GM21447 (cell line): ENCODE measurements at regions not wholly inside any gene's neighbourhood (a gene's known extent, or its start where the extent isn't known, plus 50 kb on each side); places are given as distances from the start of the nearest gene placed in this dataset.
"Not testable (repeated sequence)": the region's sequence is repeated elsewhere in the genome, so short reads cannot be mapped to it uniquely, and the experiment has no call there.

Experiments used
- ATAC-seq: cut with Tn5 transposase; IDR thresholded peaks from one replicate; pipeline ENCODE4 v1.9.1; 2021; ENCODE audit not compliant: unreplicated experiment

DNA sequence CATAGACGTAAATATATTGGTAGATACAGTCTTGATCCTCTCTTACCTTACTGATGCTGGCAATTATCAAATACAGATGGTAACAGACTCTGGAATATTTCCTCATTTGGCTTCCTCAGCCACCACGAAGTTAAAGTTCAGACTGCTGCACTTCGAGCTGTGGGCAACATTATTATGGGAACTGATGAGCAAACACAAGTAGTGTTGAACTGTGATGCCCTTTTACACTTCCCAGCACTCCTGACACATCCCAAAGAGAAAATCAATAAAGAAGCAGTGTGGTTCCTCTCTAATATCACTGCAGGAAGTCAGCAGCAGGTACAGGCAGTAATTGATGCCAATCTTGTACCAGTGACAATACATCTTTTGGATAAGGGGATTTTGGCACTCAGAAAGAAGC lies 162.7 kb upstream of the NT5E start:
- ATAC-seq, result no peak

DNA sequence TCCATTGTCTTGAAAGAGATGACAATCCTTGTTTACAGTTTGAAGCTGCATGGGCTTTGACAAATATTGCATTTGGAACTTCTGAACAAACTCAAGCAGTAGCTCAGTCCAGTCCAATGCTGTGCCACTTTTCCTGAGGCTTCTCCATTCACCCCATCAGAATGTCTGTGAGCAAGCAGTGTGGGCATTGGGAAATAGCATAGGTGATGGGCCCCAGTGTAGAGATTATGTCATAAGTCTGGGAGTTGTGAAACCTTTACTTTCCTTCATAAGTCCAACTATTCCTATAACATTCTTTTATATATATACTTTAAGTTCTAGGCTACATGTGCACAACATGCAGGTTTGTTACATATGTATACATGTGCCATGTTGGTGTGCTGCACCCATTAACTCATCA lies 163.4 kb upstream of the NT5E start:
- not testable (repeated sequence) for ATAC-seq

DNA sequence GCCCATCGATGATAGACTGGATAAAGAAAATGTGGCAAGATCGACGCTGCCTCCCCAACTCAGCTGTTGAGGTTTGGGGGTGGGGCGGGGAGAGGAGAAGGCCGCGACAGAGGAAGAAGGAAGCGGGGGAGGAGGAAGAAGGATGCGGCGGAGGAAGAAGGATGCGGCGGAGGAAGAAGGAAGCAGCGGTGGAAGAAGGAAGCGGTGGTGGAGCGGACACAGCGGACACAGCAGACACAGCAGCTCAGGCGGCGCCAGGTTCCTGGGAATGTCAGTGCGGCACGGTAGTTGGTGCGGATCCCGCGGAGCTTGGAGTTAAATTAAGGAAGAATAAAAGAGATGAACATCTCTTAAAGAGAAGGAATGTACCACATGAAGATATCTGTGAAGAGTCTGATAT lies 163.9 kb upstream of the NT5E start:
- no peak for ATAC-seq

DNA sequence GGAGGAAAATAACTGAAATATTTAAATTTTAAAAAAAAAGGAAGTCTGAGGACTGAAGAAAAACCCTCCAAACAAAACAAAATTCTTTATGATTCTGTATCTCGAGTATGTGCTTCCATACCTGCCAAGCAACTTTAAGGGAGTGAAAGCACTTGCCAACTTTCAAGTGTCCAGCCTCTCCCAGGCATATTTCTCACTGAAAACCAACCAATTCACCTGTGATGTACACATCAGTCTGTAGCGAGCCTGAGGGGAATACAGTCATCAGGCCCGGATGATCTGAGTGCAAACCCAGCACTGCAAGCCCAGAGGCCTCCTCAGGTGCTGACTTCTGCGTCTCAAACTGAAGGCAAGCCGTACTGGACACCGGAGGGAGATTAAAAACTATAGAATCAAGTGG lies 164.8 kb upstream of the NT5E start:
- no peak for ATAC-seq

DNA sequence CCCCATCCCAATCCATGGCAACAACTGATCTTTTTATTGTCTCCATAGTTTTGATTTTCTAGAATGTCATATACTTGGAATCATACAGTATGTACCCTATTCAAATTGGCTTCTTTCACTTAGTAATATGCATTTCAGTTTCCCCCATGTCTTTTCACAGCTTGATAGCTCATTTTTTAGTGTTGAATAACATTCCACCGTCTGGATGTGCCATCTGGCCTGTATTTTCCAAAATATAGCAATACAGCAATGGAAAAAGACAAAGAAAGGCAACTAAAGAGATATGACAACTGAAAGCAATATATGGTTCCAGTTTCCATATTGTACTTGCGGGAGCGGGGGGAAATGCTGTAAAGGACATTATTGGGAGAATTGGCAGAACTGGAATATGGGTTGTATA lies 166.4 kb upstream of the NT5E start:
- no peak for ATAC-seq

DNA sequence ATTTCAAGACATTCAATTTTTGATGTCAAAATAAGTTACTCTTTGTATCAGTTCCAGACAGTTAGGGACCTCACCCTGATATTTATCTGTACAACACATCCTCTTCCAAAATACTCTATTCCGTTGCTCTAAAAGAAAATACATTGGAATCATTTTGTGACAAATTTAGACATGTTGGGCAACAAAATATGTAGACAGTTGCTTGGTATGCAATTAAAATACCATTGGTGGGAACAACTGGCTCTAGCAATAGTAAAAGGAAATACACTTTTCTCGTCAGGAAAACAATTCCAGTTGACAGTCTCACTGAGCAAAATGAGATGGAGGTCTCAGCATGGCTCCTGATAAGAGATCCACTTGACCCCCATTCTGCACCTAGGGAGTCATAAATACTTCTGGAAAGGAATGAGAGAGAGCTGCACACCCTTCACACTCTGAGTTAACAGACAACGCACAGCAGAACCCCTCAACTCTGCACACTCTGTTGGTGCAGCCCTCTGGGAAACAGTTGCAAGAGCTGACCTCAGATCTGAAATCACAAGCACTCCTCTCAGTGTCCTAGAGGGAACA lies 171.3 kb upstream of the NT5E start:
- ATAC-seq, result no peak

DNA sequence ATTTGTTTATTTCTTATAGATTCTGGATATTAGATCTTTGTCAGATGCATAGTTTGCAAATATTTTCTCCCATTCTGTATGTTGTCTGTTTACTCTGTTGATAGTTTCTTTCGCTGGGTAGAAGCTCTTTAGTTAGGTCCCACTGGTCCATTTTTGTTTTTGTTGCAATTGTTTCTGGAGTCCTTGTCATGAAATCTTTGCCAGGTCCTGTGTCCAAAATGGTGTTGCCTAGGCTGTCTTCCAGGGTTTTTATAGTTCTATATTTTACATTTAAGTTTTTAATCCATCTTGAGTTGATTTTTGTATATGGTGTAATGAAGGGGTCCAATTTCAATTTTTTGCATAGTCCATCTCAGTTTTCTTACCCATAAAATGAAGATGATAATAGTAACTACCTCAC lies 173.9 kb upstream of the NT5E start:
- ATAC-seq, result not testable (repeated sequence)

DNA sequence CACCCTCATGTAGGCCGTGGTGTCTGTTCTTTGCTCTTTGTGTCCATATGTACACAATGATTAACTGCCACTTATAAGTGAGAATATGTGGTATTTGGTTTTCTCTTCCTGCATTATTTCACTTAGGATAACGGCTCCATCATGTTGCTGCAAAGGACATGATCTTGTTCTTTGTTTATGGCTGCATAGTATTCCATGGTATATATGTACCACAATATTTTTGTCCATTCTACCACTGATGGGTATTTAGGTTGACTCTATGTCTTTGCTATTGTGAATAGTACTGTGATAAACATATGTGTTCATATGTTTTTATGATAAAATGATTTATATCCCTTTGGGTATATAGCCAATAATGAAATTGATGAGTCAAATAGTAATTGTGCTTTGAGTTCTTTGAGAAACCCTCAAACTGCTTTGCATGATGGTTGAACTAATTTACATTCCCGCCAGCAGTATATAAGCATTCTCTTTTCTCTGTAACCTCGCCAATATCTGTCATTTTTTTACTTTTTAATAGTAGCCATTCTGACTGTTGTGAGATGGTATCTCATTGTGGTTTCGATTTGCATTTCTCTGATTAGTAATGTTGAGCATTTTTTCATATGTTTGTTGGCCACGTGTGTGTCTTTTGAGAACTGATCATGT lies 174.4 kb upstream of the NT5E start:
- no peak for ATAC-seq

DNA sequence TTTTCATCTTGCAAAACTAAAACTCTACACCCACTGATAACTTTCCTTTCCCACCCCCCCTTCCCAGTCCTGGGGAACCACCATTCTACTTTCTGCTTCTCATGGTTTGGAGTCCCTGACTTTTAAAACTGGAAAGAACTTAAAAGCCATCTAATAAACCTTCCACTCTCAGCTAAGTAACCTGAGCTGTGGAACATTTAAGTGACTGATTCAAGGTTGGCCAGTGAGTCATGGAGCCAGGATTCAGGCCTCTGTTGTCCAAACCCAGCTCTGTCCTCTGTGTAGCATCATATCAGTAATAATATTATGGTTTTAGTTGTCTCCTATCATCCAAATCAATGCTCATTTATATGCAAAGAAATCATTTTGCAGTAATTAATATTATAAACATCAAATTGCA lies 176.0 kb upstream of the NT5E start:
- no peak for ATAC-seq

DNA sequence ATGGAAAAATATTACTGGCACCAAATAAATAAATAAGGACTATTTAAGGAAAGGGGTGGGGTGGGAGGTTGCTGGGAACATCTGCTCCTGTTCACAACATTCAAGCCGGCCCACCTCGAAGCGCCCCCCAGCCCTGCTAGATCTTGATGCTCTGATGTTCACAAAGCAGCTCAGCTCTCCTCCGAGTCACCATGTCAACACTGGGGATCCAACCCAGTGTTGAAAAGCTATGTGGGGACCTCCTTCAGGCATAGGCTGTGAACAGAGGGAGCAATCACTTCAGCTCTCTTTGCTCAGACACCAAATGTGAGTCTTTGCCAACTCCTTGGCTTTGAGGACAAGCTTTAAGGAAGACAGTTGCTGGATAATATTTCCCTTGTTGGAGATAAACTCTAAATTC lies 176.8 kb upstream of the NT5E start:
- ATAC-seq, result no peak

DNA sequence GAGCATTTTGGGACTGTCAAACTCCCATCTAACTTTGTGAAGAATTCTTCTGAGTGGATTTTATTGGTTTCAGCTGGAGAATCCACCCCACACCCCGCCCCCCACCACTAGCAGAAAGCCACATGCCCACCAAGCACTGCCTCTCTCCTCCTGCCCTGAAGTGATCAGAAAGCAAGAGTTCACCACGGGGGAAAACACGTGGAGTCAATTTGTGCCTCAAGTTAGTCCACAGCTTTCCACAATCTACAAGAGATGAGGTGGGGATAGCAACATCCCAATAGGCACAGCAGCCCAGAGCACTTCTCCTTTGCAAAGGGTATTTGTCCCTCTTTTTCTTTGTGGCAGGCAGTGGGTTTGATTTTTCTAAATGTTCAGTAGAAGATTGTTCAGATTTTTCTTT lies 177.3 kb upstream of the NT5E start:
- no peak for ATAC-seq

DNA sequence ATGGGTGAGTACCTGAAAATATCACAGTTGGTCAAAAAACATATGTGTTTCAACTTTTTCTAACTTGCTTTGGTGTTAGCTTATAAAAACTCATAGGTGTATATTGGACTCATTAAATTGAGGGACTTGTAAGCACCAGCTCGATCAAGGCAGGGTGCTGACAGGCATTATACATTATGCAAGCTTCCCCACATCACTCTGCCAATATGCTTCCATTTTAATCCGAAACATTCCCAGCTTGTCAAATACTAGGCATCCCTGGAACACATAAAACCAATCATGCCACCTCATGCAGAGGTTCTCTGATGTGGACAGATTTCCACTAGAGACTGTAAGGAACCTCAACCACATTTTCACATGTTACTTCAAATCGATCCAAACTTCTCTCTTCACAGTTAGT lies 187.3 kb upstream of the NT5E start:
- no peak for ATAC-seq

DNA sequence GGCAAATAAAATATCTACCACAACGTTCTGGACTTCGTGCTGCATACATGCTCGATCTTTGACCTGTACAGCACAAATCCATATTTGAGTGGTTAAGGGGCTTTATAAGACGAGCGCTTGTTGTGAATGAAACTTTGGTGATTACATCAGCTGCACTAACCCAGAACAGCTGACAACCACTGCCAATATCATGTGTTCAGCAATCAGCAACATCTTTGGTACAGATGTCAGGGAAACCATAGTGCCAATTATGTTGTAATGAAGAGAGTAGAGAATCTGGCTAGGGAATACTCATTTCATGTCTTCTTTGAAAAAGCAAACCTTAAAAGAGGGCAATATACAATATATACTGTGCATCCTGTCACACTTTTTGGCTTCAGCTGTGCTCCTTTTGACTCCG lies 188.6 kb upstream of the NT5E start:
- no peak for ATAC-seq

DNA sequence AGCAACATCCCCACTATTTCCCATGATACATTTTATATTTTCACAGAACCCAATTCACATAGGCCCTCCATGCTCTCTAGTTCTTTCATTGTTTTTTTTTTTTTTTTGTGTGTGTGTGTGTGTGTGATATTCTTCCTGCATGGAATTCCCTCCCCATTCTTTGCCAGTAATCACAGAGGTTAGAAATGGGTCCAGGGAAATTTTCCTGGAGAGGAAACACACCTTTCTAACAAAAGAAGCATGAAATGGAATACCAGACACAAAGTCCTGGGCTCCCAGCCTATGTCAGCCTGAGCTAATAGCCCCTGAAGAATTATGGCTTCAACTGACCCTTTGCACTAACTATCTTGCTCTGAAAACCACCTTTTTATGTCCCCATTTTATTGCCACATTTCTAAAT lies 194.2 kb upstream of the NT5E start:
- no peak for ATAC-seq

DNA sequence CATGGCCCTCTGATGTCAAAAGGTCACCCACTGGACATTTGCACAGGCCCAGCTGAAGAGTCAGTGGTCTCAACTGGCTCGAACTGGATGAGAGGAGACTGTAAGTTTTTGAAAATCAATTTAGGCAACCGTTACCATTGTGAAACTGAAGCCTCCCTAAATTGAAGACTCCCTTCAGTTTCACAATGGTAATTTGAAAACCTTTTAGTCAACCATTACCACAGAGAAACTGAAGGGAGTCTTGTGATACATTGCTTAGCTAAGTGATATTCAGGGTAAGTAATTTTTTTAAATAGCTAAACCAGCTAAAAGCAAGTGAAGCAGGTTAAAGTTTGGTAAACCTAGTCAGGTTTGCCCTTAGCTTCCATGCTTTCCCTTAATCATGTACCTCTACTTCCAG lies 197.3 kb upstream of the NT5E start:
- no peak for ATAC-seq

DNA sequence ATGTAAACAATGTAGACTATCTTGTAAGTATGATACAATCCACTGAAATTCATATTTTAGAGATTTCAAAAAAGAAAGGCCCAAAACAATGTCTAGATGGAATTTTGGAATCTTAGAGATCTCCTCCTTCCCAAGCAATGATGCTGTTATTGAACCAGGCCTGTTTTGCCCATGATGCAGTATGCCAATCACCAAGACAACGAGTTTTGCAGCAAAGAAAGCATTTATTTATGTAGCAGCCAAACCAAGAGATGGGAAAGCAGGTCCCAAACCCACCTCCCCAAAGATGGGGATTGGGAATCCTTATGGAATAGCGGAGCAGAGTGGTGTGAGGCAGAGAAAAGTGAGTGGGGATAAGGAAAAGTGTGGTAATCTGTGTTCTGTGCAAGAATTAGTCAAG lies 197.8 kb upstream of the NT5E start:
- ATAC-seq, result no peak

DNA sequence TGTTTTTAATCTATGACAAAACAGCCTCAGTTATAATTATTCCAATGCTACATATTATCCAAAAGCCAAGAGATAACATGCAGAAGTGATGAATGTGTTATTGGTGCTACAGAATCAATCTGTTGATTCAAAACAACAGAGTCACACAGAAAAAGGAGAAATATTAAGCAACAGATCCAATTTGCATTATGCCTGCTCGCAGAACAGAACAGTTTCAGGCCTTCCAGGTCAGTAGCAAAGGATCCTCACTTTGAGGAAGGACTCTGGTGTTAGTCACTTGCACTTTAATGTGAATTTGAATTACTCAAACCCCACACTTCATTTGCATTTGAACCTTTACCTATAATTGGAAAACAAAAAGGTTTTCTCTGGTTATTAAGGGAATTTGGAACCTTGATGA lies 198.6 kb upstream of the NT5E start:
- ATAC-seq, result no peak

DNA sequence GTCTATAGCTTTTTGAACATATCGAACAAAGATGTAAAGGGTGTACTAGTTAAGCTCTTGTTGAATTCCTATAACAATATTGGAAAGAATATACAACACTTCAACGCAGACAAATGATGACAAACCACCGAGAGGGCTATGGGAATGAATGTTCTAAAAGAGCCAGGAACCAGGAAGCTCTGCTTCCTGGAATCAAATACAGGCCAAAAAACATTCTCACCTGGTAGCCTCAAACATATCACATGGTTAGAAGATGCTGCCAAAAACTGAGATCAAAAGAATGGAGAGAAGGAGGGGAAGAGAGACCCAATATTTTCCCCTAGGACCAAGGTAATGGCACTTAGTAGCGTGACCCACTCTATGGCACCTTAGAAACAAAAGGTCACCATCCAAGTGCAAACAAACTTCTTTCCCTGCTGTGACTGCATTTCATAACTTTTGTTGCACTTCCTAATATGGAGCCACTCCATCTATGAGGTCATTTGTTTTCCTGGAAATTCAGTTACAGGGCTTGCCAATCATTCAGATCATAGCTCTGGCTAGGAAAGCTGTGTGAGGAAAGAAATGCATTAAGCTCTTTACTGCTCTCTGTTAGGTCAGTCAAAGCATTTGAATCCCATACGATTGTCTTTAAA lies 199.2 kb upstream of the NT5E start:
- ATAC-seq, result no peak

DNA sequence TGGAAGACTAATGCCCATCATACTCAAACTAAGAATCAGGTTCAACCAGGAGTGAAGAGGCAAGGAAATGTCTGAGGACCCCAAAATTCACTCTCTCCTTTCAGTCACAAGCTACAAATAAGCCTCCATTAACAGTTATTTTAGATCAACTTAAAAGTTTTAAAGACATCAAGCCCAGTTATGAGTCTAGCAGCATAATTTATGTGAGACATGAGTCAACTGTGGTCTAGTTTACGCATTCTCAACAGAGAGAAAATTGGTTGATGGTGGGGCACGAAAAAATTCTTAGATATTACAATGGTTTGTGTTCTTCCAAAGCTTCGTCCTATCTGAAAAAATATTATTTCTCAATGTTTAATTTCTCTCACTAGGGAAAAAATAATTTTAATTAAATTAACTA lies 204.9 kb upstream of the NT5E start:
- no peak for ATAC-seq

DNA sequence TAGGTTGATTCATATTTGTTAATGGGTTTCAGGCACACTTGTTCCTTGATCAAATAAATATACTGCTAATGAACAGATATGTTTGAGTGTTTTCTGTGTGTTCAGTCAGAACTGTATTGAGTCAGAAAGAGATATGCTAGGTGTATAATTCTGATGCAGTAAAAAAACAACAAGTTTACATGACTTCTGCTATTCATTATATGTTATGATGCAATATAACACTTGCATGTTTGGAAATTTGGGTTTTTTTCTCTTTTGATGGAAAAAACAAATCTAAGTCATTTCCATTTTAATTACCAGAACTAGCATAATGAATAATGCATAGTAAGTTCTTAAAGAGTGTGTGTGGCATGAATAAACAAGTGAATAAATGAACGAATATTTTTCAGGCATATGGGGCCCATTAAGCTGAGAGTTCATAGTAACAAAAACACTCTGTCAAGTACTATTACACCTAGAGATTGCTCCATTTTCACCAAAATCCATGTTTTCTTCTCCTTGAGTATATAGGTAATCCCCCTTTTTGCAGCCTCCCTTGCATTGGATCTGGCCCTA lies 208.3 kb upstream of the NT5E start:
- no peak for ATAC-seq

DNA sequence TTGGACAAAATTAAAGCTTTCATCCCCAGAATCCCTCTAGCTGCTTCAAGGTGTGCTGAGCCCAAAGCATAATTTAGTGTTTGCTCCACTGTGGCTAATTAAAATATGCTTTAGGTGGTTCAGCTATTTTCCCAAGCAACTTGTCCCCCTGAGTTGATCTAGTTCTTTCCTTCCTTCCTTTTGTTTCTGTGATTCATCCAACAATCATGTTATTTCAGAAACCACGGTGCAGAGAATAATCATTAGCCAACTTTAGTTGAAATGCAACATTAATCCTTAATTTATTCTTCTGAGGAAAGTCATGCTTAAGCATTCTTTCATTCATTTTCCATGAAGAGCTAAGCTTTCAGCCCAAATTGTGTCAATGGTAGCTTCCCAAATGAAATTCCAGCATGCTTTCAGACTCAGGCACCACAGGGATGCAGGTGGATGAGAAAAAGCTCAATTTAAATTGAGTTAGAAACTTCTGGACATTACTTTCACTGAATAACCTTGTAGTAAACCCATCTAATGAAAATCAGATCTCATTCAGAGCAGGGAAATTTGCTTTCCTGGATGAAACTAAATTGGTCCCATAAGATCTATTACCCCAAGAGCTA lies 209.0 kb upstream of the NT5E start:
- ATAC-seq, result no peak

DNA sequence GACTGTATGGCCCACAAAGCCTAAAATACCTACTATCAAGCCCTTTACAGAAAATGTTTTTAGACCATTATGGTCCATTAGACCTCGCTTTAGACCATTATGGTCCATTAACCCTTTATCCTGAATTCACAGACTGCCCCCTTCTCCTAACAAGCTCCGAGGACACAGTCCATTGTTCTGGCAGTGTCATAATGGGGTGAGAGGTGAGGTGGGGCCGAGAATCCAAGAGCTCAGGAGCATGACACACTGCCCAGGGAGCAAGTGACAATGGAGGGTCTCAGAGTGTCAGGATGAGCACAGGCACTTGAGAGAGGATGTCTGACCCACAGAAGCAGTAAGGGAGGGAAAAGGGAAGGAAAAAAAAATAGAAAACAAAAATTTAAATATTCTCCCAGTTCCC lies 212.4 kb upstream of the NT5E start:
- ATAC-seq, result no peak
